ENCODE measurements at regions not wholly inside any gene's neighbourhood (a gene's known extent, or its start where the extent isn't known, plus 50 kb on each side); places are given as distances from the start of the nearest gene placed in this dataset.

DNA sequence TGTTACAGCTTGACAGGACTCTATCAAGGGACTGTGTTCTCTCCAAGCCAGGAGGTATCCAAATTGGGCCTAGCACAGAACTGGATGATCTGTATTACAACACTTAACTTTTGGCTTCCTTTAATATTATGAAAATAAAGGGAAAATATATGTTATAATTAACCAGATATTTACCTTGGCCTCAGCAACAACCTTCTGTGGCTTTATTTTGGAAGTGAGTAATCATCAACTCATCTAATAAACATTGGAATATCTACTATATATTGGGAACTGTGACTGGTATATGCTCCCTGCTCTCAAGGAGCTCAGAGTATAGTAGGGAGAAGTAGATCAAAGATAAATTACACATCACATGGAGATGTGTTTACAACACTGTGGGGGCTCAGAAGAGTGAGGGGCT lies 352.2 kb downstream of the METTL15 start:
- no peak for DNase-seq (ENCODE audit: low spot score)
- Mint-ChIP-seq H3K27me3 (ENCODE audit: unreplicated experiment) (no peaks in the 10 kb centered on the region), H3K36me3 (ENCODE audit: low read depth, unreplicated experiment) (no peaks in the 10 kb centered on the region), H3K4me1 (ENCODE audit: unreplicated experiment) (no peaks in the 10 kb centered on the region), H3K9me3 (ENCODE audit: unreplicated experiment) (no peaks in the 10 kb centered on the region), H3K27ac (ENCODE audit: unreplicated experiment) (no peak overlapping the region), H3K4me3 (ENCODE audit: unreplicated experiment) (no peak overlapping the region)
- TF ChIP-seq CTCF (IDR thresholded peaks at IDR 0.05; ENCODE audit: unreplicated experiment) = no peak

GRCh38 chr11:28459912-28460311 lies 351.7 kb downstream of the METTL15 start:
- H3K27ac Mint-ChIP-seq (ENCODE audit: unreplicated experiment) = no peak overlapping the region
- no peaks in the 10 kb centered on the region for H3K4me1 Mint-ChIP-seq (ENCODE audit: unreplicated experiment)
- no peaks in the 10 kb centered on the region for H3K9me3 Mint-ChIP-seq (ENCODE audit: unreplicated experiment)
- no peaks in the 10 kb centered on the region for H3K27me3 Mint-ChIP-seq (ENCODE audit: unreplicated experiment)
- no peak for DNase-seq (ENCODE audit: low spot score)
- no peaks in the 10 kb centered on the region for H3K36me3 Mint-ChIP-seq (ENCODE audit: low read depth, unreplicated experiment)
- no peak overlapping the region for H3K4me3 Mint-ChIP-seq (ENCODE audit: unreplicated experiment)
- no peak for TF ChIP-seq CTCF (IDR thresholded peaks at IDR 0.05; ENCODE audit: unreplicated experiment)

- no peak for DNase-seq (ENCODE audit: low spot score)
- Mint-ChIP-seq H3K4me1 (ENCODE audit: unreplicated experiment) (no peaks in the 10 kb centered on the region), H3K27ac (ENCODE audit: unreplicated experiment) (no peak overlapping the region), H3K9me3 (ENCODE audit: unreplicated experiment) (no peaks in the 10 kb centered on the region), H3K4me3 (ENCODE audit: unreplicated experiment) (no peak overlapping the region), H3K36me3 (ENCODE audit: low read depth, unreplicated experiment) (no peaks in the 10 kb centered on the region), H3K27me3 (ENCODE audit: unreplicated experiment) (no peaks in the 10 kb centered on the region)
- TF ChIP-seq CTCF (IDR thresholded peaks at IDR 0.05; ENCODE audit: unreplicated experiment) = no peak
Measured at GRCh38 chr11:28457481-28458065, 349.4 kb downstream of the METTL15 start.

DNA sequence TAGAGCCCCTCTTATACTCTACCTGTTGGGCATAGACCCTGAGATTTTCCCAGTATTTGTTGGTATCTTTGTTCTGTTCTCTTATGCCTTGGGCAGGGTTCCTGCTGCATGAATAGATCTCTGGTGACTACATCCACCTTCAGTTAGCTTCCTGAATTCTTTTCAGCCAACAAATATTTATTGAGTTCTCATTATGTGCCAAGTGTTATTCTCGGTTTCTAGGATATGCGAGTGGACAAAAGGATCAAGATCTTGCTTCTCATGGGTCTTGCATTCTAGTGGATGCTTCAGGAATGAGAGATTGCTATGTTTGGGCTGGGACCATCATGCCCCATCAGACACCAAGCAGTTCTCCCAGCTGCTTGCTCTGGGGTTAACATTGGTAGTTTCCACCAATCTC lies 340.0 kb downstream of the METTL15 start:
- Mint-ChIP-seq H3K4me1 (ENCODE audit: unreplicated experiment) (no peaks in the 10 kb centered on the region), H3K27ac (ENCODE audit: unreplicated experiment) (no peak overlapping the region), H3K4me3 (ENCODE audit: unreplicated experiment) (no peak overlapping the region), H3K36me3 (ENCODE audit: low read depth, unreplicated experiment) (no peaks in the 10 kb centered on the region), H3K9me3 (ENCODE audit: unreplicated experiment) (no peaks in the 10 kb centered on the region), H3K27me3 (ENCODE audit: unreplicated experiment) (peaks cover 1% of the 10 kb centered on the region)
- TF ChIP-seq CTCF (IDR thresholded peaks at IDR 0.05; ENCODE audit: unreplicated experiment) = no peak
- DNase-seq (ENCODE audit: low spot score) = no peak

DNA sequence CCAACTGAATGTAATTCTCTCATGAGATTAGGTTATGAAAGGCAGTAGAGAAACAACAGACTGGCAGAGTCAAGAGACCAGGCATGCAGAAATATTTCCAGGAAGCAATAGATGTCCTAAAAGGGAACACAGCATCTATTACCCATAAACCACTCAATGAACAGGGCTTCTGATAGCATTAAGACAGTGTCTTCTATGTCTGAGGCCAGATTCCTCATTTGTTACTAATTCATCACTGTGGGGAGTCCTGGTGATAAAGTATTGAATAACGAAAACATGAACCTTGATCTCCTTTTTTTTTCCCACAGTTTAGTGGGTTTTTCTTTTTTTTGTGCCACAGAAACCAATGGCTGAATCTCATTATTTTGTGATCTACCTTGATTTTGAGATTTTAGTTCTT lies 339.0 kb downstream of the METTL15 start:
- TF ChIP-seq CTCF (IDR thresholded peaks at IDR 0.05; ENCODE audit: unreplicated experiment) = no peak
- no peak overlapping the region for H3K27ac Mint-ChIP-seq (ENCODE audit: unreplicated experiment)
- peaks cover 1% of the 10 kb centered on the region for H3K27me3 Mint-ChIP-seq (ENCODE audit: unreplicated experiment)
- DNase-seq (ENCODE audit: low spot score) = no peak
- no peak overlapping the region for H3K4me3 Mint-ChIP-seq (ENCODE audit: unreplicated experiment)
- no peaks in the 10 kb centered on the region for H3K9me3 Mint-ChIP-seq (ENCODE audit: unreplicated experiment)
- H3K4me1 Mint-ChIP-seq (ENCODE audit: unreplicated experiment) = no peaks in the 10 kb centered on the region
- H3K36me3 Mint-ChIP-seq (ENCODE audit: low read depth, unreplicated experiment) = no peaks in the 10 kb centered on the region

Data from endothelial cell (in vitro differentiated cells).